GM18867 (cell line): ENCODE measurements at regions not wholly inside any gene's neighbourhood (a gene's known extent, or its start where the extent isn't known, plus 50 kb on each side); places are given as distances from the start of the nearest gene placed in this dataset.
A peak's percentile ranks its signal among the peaks of the same experiment; 100 is the strongest.
"Not testable (repeated sequence)": the region's sequence is repeated elsewhere in the genome, so short reads cannot be mapped to it uniquely, and the experiment has no call there.

Source experiments
- ATAC-seq: cut with Tn5 transposase; IDR thresholded peaks from one replicate; pipeline ENCODE4 v1.9.1; 2021; ENCODE audit warnings: mild to moderate bottlenecking, moderate library complexity; ENCODE audit not compliant: unreplicated experiment

- ATAC-seq: no peak
These were observed 116.2 kb downstream of the RND3 start for GRCh38 chr2:150371044-150371818.

- no peak for ATAC-seq
These were observed 116.9 kb downstream of the RND3 start for GRCh38 chr2:150370561-150370960.

GRCh38 chr2:150369862-150370261 is 117.6 kb downstream of the RND3 start:
- ATAC-seq: no peak

GRCh38 chr2:150358468-150358807 is 129.0 kb downstream of the RND3 start:
- no peak for ATAC-seq

- ATAC-seq: peak; percentile 99
These were observed 129.5 kb downstream of the RND3 start for GRCh38 chr2:150357770-150358467.

- no peak for ATAC-seq
These were observed 132.0 kb downstream of the RND3 start for GRCh38 chr2:150355440-150355839.

GRCh38 chr2:150353376-150353775 is 134.1 kb downstream of the RND3 start:
- ATAC-seq: no peak

- ATAC-seq: no peak
These were observed 135.5 kb downstream of the RND3 start for GRCh38 chr2:150351922-150352321.

GRCh38 chr2:150350500-150350899 is 137.0 kb downstream of the RND3 start:
- no peak for ATAC-seq

GRCh38 chr2:150346806-150347205 is 140.7 kb downstream of the RND3 start:
- ATAC-seq: no peak

GRCh38 chr2:150341982-150342680 is 145.3 kb downstream of the RND3 start:
- ATAC-seq: peak; percentile 75

- no peak for ATAC-seq
These were observed 147.5 kb downstream of the RND3 start for GRCh38 chr2:150339951-150340350.

GRCh38 chr2:150339282-150339681 is 148.2 kb downstream of the RND3 start:
- no peak for ATAC-seq

GRCh38 chr2:150335596-150335995 is 151.9 kb downstream of the RND3 start:
- no peak for ATAC-seq

- no peak for ATAC-seq
These were observed 155.1 kb downstream of the RND3 start for GRCh38 chr2:150332383-150332782.

GRCh38 chr2:150327564-150328489 is 159.6 kb downstream of the RND3 start:
- ATAC-seq: no peak

GRCh38 chr2:150325656-150326314 is 161.7 kb downstream of the RND3 start:
- no peak for ATAC-seq

- not testable (repeated sequence) for ATAC-seq
These were observed 164.4 kb downstream of the RND3 start for GRCh38 chr2:150323071-150323470.

- no peak for ATAC-seq
These were observed 166.9 kb downstream of the RND3 start for GRCh38 chr2:150320608-150321007.
